GM18499 (cell line): ENCODE measurements at regions not wholly inside any gene's neighbourhood (a gene's known extent, or its start where the extent isn't known, plus 50 kb on each side); places are given as distances from the start of the nearest gene placed in this dataset.
"Not testable (repeated sequence)": the region's sequence is repeated elsewhere in the genome, so short reads cannot be mapped to it uniquely, and the experiment has no call there.

ENCODE experiments used
- ATAC-seq: cut with Tn5 transposase; IDR thresholded peaks from one replicate; pipeline ENCODE4 v1.9.1; 2021; ENCODE audit warnings: moderate number of reproducible peaks; ENCODE audit not compliant: insufficient read depth, unreplicated experiment

- not testable (repeated sequence) for ATAC-seq
These were observed 138.7 kb upstream of the GOLGA6L6 start for GRCh38 chr15:20680257-20680815.

- no peak for ATAC-seq
These were observed 130.9 kb upstream of the GOLGA6L6 start for GRCh38 chr15:20672470-20672869.

- no peak for ATAC-seq
These were observed 130.1 kb upstream of the GOLGA6L6 start for GRCh38 chr15:20671675-20672074.

GRCh38 chr15:20666410-20666809 lies 124.8 kb upstream of the GOLGA6L6 start:
- ATAC-seq, result not testable (repeated sequence)

GRCh38 chr15:20665653-20666052 lies 124.1 kb upstream of the GOLGA6L6 start:
- ATAC-seq, result no peak

DNA sequence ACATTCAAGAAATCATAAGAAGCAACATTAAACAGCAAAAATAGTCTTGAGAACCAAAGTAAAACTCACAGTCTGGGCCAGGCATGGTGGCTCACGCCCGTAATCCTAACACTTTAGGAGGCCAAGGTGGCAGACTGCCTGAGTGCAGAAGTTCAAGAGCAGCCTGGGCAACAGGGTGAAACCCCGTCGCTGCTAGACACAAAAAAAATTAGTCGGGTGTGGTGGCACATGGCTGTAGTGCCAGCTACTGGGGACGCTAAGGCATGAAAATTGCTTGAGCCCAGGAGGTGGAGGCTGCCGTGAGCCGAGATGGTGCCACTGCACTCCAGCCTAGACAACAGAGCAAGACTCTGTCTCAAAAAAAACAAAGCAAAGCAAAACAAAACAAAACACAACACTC lies 117.7 kb upstream of the GOLGA6L6 start:
- no peak for ATAC-seq

DNA sequence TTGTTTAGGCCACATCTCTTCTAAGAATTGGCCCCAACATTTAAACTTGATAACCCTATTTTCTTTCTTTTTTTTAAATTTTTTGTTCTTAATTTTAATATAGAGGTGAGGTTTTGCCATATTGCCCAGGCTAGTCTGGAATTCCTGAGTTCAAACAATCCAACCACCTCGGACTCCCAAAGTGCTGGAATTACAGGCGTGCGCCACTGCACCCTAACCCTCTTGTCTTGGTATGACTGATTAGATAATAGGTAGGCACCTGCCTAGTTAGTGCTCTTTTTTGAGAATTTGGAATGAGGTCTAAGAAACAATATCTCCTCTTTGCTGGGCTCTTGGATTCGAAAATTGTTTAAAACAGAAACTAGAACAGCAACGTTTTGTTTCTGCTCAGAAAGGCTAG lies 116.4 kb upstream of the GOLGA6L6 start:
- ATAC-seq, result no peak

DNA sequence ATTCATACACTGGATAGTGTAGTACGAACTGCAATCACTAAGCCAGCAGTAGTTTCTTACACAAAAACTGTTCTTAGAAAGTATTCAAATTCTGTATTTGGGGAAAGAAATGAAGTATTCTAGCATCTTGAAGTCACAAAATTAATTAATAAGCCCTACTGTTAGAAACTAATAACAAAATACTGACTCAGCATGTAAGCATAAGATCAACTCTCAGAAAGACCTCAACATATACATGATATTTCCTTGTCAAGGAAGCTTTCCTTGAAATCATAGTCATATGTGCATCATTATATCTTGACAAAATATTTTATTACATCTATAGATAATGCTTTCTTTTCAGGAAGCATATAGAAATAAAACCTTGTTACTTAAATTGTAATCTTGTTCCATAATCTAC lies 115.5 kb upstream of the GOLGA6L6 start:
- no peak for ATAC-seq

DNA sequence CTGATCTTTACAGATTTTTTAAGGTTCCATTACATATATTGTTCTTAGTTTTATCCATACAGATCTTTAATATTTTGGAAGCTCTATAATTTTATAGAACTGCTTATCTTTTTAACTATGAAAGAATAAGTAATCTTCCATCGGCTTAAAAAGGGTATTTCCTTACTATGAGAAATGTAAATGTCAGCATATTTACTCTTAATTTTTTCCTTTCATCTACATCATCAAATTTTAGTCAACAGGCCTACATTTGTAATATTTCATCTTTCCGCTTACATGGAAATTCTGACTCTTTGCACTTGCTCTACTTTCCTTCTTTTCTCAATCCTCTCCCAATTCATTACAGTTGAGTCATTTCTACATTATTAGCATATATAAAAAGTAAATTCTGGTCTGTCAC lies 111.3 kb upstream of the GOLGA6L6 start:
- no peak for ATAC-seq

GRCh38 chr15:20648402-20648975 lies 106.9 kb upstream of the GOLGA6L6 start:
- not testable (repeated sequence) for ATAC-seq

GRCh38 chr15:20646529-20647142 lies 105.0 kb upstream of the GOLGA6L6 start:
- ATAC-seq, result no peak

GRCh38 chr15:20645956-20646355 lies 104.4 kb upstream of the GOLGA6L6 start:
- no peak for ATAC-seq

- no peak for ATAC-seq
These were observed 103.3 kb upstream of the GOLGA6L6 start for GRCh38 chr15:20644896-20645295.

- no peak for ATAC-seq
These were observed 102.3 kb upstream of the GOLGA6L6 start for GRCh38 chr15:20643829-20644425.

- ATAC-seq, result no peak
These were observed 101.6 kb upstream of the GOLGA6L6 start for GRCh38 chr15:20643024-20643770.

DNA sequence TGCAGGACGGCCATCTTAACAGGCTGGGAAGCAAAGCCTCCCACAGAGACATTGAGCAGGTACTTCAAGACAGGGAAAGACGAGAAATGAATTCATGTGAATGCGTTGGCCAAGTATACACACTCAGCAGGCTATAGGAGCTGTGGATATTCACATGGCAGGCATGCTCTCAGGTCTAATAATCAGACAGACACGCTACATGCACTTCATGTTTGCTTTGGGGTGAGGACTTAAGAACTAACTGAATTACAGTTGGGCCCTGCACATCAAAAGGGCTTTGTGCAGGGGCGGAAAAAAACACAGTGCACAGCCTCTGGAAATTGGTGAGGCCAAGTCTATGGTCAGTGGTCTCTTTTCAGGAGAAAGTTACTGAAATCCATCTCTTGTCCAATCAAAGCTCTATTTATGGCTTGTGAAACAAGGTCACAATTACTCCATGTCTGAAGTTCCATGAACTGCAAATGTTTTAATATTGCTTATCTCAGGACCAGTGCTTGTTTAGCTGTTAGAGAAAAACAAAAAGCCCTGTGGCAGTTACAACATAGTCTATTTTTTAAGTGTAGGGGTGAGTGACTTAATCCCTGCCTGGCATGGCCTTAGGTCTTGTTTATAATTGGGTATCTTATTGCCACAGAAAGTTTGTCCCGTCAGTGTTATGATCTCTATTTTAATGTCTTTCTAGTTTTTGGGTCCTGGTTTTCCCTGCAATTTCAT lies 100.6 kb upstream of the GOLGA6L6 start:
- ATAC-seq, result no peak

- ATAC-seq, result not testable (repeated sequence)
These were observed 98.8 kb upstream of the GOLGA6L6 start for GRCh38 chr15:20640427-20640826.

DNA sequence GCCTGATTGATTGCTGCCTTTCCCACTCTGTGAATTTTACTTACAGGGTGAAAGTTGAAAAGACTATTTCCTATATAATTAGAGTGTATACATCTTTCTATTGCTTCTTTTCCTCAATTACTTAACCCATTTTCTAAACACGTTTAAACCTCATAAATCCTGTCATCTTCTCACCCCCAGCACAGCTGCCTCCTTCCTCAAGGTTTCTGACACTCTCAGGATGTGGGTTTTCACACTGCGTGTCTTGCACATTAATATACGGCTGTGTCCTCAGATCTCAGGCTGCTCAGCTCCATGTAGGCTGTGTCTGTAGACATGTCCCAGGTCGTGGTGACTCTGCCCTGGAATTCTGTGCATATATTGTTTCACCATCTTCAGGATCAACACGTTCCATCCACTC lies 97.6 kb upstream of the GOLGA6L6 start:
- ATAC-seq, result not testable (repeated sequence)

GRCh38 chr15:20637499-20637898 lies 95.9 kb upstream of the GOLGA6L6 start:
- not testable (repeated sequence) for ATAC-seq

GRCh38 chr15:20629526-20629925 lies 87.9 kb upstream of the GOLGA6L6 start:
- ATAC-seq, result not testable (repeated sequence)
